Renal cortex interstitium (tissue), 11 donors: ENCODE measurements at regions not wholly inside any gene's neighbourhood (a gene's known extent, or its start where the extent isn't known, plus 50 kb on each side); places are given as distances from the start of the nearest gene placed in this dataset.
"Not testable (repeated sequence)": the region's sequence is repeated elsewhere in the genome, so short reads cannot be mapped to it uniquely, and the experiment has no call there.

Experiments used
- DNase-seq, 11 donors: peaks; one replicate each; pipeline ENCODE4 v3.0.0-alpha.2; 2013; ENCODE audit warnings: low read depth in 9 of 11, low spot score in 4 of 11; ENCODE audit errors: extremely low read depth in 1 of 11

GRCh38 chr1:149269001-149269702, 165.8 kb upstream of the NBPF9 start:
- not testable (repeated sequence) for DNase-seq

- DNase-seq: not testable (repeated sequence)
Observed at GRCh38 chr1:149269833-149270232, 166.5 kb upstream of the NBPF9 start.

- not testable (repeated sequence) for DNase-seq
Observed at GRCh38 chr1:149274493-149274892, 171.1 kb upstream of the NBPF9 start.

- not testable (repeated sequence) for DNase-seq
Observed at GRCh38 chr1:149275802-149276201, 172.5 kb upstream of the NBPF9 start.

- not testable (repeated sequence) for DNase-seq
Observed at GRCh38 chr1:149276496-149276895, 173.1 kb upstream of the NBPF9 start.

- DNase-seq: not testable (repeated sequence)
Observed at GRCh38 chr1:149278156-149278555, 174.8 kb upstream of the NBPF9 start.

- DNase-seq: not testable (repeated sequence)
Observed at GRCh38 chr1:149279015-149279414, 175.7 kb upstream of the NBPF9 start.

GRCh38 chr1:149279512-149279911, 176.2 kb upstream of the NBPF9 start:
- not testable (repeated sequence) for DNase-seq

- DNase-seq: not testable (repeated sequence)
Observed at GRCh38 chr1:149284773-149285172, 181.4 kb upstream of the NBPF9 start.

GRCh38 chr1:149285205-149285604, 181.9 kb upstream of the NBPF9 start:
- DNase-seq: not testable (repeated sequence)

- DNase-seq: not testable (repeated sequence)
Observed at GRCh38 chr1:149285638-149286037, 182.3 kb upstream of the NBPF9 start.

- not testable (repeated sequence) for DNase-seq
Observed at GRCh38 chr1:149288580-149288979, 185.2 kb upstream of the NBPF9 start.

- DNase-seq: not testable (repeated sequence)
Observed at GRCh38 chr1:149300478-149301218, 174.2 kb upstream of the NBPF19 start.

GRCh38 chr1:149301282-149301681, 173.6 kb upstream of the NBPF19 start:
- not testable (repeated sequence) for DNase-seq

GRCh38 chr1:149304796-149305195, 170.0 kb upstream of the NBPF19 start:
- not testable (repeated sequence) for DNase-seq

GRCh38 chr1:149307640-149308039, 167.2 kb upstream of the NBPF19 start:
- not testable (repeated sequence) for DNase-seq

- not testable (repeated sequence) for DNase-seq
Observed at GRCh38 chr1:149314921-149315320, 159.9 kb upstream of the NBPF19 start.

- DNase-seq: not testable (repeated sequence)
Observed at GRCh38 chr1:149320971-149321731, 153.7 kb upstream of the NBPF19 start.

- DNase-seq: not testable (repeated sequence)
Observed at GRCh38 chr1:149321732-149322016, 153.2 kb upstream of the NBPF19 start.

GRCh38 chr1:149330081-149330335, 144.8 kb upstream of the NBPF19 start:
- DNase-seq: not testable (repeated sequence)
